ENCODE measurements at regions not wholly inside any gene's neighbourhood (a gene's known extent, or its start where the extent isn't known, plus 50 kb on each side); places are given as distances from the start of the nearest gene placed in this dataset.
"Not testable (repeated sequence)": the region's sequence is repeated elsewhere in the genome, so short reads cannot be mapped to it uniquely, and the experiment has no call there.

DNA sequence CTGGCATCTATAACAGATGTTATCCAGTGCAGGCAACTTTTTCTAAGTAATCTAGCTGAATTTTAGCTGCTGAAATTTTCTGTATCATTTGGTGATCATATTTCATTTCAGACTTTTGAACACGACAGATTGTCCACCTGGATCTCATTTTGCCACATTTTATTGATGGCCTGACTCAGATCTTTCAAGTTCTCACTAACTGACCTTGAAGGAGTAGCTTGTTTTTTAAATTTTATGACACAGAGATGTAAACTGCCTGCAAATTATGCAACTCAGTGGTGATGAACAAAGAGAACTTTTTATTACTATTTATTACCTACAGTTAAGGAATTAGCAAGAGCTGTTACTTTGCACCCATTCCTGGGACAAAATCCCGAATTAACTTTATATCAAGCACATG is 366.4 kb downstream of the PAX1 start:
- DNase-seq (ENCODE audit: low read depth) = no peak
- Histone ChIP-seq H3K4me3 (ENCODE audit: low read length) (no peak overlapping the region), H3K9me3 (ENCODE audit: control insufficient read depth, low read length) (no peaks in the 10 kb centered on the region), H3K4me1 (ENCODE audit: control insufficient read depth, insufficient read depth, low read length) (peaks cover 6% of the 10 kb centered on the region), H3K27me3 (replicated peaks; ENCODE audit: control insufficient read depth, insufficient read depth, low read length) (no peaks in the 10 kb centered on the region), H3K9ac (ENCODE audit: low read length) (no peak overlapping the region), H3K36me3 (ENCODE audit: control insufficient read depth, insufficient read depth, low read length, severe bottlenecking) (no peaks in the 10 kb centered on the region)

DNA sequence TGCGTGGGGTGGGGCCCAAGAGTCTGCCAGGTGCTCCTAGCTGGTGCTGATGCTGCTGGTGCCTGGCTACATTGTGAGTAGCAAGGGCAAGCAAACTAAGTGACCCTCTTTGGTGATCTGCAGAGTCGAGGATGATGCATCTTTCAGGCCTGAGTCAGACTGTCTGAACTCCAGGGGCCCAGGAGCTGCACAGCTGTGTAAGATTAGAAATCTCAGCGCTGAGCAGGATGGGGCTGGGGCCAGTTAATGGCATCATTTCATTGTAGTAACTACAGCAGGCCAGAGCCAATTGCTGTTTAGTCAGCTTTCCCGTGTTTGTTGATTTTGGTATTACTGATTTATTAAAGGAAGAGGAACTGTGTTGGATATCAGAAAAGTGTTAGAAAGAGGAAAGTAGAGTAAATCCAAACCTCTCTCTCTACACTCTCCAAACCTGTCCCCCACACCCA is 365.2 kb downstream of the PAX1 start:
- Histone ChIP-seq H3K36me3 (ENCODE audit: control insufficient read depth, insufficient read depth, low read length, severe bottlenecking) (no peaks in the 10 kb centered on the region), H3K4me3 (ENCODE audit: low read length) (no peak overlapping the region), H3K27me3 (replicated peaks; ENCODE audit: control insufficient read depth, insufficient read depth, low read length) (no peaks in the 10 kb centered on the region), H3K9ac (ENCODE audit: low read length) (no peak overlapping the region), H3K4me1 (ENCODE audit: control insufficient read depth, insufficient read depth, low read length) (peaks cover 6% of the 10 kb centered on the region), H3K9me3 (ENCODE audit: control insufficient read depth, low read length) (no peaks in the 10 kb centered on the region)
- no peak for DNase-seq (ENCODE audit: low read depth)

DNA sequence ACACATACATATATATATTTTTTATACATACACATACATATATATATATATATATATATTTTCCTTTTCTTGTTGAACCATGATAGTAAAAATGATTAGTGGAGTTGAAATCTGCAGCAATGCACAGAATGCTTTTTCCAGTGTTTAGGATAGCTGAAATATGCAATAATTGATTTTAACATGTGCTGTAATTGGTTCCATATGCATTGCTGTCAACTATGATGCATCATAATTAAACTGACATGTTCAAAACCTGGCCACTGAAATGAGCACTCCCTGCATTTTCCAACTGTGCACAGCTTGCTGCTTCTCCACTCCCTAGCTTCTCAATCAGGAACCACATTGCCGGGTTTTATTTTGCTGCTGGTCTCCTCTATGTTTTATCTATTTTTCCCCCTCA is 358.3 kb downstream of the PAX1 start:
- Histone ChIP-seq H3K36me3 (ENCODE audit: control insufficient read depth, insufficient read depth, low read length, severe bottlenecking) (no peaks in the 10 kb centered on the region), H3K4me1 (ENCODE audit: control insufficient read depth, insufficient read depth, low read length) (no peaks in the 10 kb centered on the region), H3K9me3 (ENCODE audit: control insufficient read depth, low read length) (no peaks in the 10 kb centered on the region), H3K4me3 (ENCODE audit: low read length) (no peak overlapping the region), H3K27me3 (replicated peaks; ENCODE audit: control insufficient read depth, insufficient read depth, low read length) (peaks cover 12% of the 10 kb centered on the region), H3K9ac (ENCODE audit: low read length) (no peak overlapping the region)
- no peak for DNase-seq (ENCODE audit: low read depth)

DNA sequence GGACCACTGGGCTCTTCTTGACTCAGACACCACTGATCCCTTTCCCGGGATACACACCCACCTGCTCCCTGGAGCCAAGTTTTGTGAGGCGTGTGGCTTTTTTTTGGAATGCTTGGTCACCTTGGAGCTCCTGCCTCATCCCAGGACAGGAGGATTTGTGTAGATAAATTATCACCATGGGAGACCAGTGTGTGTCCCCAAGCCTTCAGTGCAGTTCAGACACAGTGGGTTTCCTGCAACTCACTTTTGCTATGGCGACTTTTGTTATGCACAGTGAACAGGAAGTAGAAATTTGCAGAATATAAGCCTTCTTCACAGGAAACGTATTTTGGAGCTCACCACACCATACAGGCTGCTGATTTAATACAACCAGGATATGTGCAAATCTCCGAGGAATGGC is 357.4 kb downstream of the PAX1 start:
- no peaks in the 10 kb centered on the region for H3K9me3 ChIP-seq (ENCODE audit: control insufficient read depth, low read length)
- H3K4me1 ChIP-seq (ENCODE audit: control insufficient read depth, insufficient read depth, low read length) = no peaks in the 10 kb centered on the region
- DNase-seq (ENCODE audit: low read depth) = no peak
- no peak overlapping the region for H3K4me3 ChIP-seq (ENCODE audit: low read length)
- no peaks in the 10 kb centered on the region for H3K36me3 ChIP-seq (ENCODE audit: control insufficient read depth, insufficient read depth, low read length, severe bottlenecking)
- peaks cover 12% of the 10 kb centered on the region for H3K27me3 ChIP-seq (replicated peaks; ENCODE audit: control insufficient read depth, insufficient read depth, low read length)
- no peak overlapping the region for H3K9ac ChIP-seq (ENCODE audit: low read length)

DNA sequence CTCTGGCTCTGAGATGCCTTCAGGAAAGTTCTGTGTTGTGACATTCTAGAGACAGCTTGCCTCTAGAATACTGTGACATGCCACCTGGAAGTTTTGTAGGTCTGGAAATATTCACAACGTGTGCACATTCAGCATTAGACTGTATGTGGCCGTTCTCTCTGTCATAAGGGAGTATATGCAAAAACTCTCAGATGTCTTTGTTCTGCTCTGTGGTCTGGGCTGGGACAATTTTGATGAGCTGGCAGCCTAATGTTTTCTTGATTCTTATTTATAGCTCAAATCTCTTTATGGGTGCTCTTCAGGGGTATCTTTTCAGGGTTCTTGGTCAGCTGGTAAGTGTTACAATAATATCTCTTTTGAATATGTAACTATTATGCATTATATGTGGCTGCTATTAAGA is 355.1 kb downstream of the PAX1 start:
- DNase-seq (ENCODE audit: low read depth) = no peak
- Histone ChIP-seq H3K36me3 (ENCODE audit: control insufficient read depth, insufficient read depth, low read length, severe bottlenecking) (no peaks in the 10 kb centered on the region), H3K27me3 (replicated peaks; ENCODE audit: control insufficient read depth, insufficient read depth, low read length) (peaks cover 12% of the 10 kb centered on the region)

DNA sequence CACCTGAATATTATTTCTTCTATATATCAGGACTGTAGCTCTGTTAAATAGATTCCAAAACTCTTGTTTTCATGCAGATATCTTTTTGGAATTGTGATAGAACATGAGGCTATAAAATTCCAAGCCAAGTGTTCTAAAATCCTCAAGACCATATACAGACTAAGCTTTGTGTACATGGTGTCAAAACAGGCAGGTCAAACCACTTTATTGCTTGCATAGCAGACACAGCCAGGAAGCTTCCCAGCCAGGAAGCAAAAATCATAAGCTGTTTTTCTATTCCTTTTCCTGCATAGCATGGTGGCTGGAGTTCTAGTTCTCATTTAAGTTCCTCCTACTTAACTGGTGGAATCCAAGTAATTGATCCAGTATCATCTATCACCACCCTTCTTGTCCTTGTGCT is 353.3 kb downstream of the PAX1 start:
- no peak overlapping the region for H3K4me3 ChIP-seq (ENCODE audit: low read length)
- H3K9me3 ChIP-seq (ENCODE audit: control insufficient read depth, low read length) = no peaks in the 10 kb centered on the region
- no peaks in the 10 kb centered on the region for H3K36me3 ChIP-seq (ENCODE audit: control insufficient read depth, insufficient read depth, low read length, severe bottlenecking)
- H3K4me1 ChIP-seq (ENCODE audit: control insufficient read depth, insufficient read depth, low read length) = no peaks in the 10 kb centered on the region
- DNase-seq (ENCODE audit: low read depth) = no peak
- peaks cover 12% of the 10 kb centered on the region for H3K27me3 ChIP-seq (replicated peaks; ENCODE audit: control insufficient read depth, insufficient read depth, low read length)
- no peak overlapping the region for H3K9ac ChIP-seq (ENCODE audit: low read length)

More for the DNA sequence above, 355.1 kb downstream of the PAX1 start:
- no peaks in the 10 kb centered on the region for H3K9me3 ChIP-seq (ENCODE audit: control insufficient read depth, low read length)
- no peak overlapping the region for H3K9ac ChIP-seq (ENCODE audit: low read length)
- no peaks in the 10 kb centered on the region for H3K4me1 ChIP-seq (ENCODE audit: control insufficient read depth, insufficient read depth, low read length)
- no peak overlapping the region for H3K4me3 ChIP-seq (ENCODE audit: low read length)

DNA sequence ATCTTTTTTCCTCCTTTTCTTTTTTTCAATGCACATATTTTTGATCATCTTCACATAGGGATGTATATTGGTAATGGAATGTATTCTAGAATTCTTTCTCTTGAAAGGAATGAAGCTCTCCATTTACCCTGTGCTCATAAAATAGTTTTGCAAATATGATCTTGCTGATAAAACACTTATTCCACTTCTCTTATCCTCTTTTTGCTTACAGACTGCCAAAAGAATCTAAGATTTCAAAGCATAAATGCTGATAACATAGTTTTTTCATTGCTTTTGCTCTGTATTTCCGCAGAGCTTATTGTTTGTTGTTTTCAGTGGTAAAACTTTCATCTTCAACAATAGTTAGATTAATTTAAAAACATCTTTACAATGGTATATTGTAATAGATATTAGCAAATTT is 350.5 kb downstream of the PAX1 start:
- peaks cover 4% of the 10 kb centered on the region for H3K4me1 ChIP-seq (ENCODE audit: control insufficient read depth, insufficient read depth, low read length)
- H3K27me3 ChIP-seq (replicated peaks; ENCODE audit: control insufficient read depth, insufficient read depth, low read length) = peaks cover 10% of the 10 kb centered on the region
- DNase-seq (ENCODE audit: low read depth) = no peak
- H3K4me3 ChIP-seq (ENCODE audit: low read length) = no peak overlapping the region
- H3K36me3 ChIP-seq (ENCODE audit: control insufficient read depth, insufficient read depth, low read length, severe bottlenecking) = no peaks in the 10 kb centered on the region
- no peak overlapping the region for H3K9ac ChIP-seq (ENCODE audit: low read length)
- no peaks in the 10 kb centered on the region for H3K9me3 ChIP-seq (ENCODE audit: control insufficient read depth, low read length)

DNA sequence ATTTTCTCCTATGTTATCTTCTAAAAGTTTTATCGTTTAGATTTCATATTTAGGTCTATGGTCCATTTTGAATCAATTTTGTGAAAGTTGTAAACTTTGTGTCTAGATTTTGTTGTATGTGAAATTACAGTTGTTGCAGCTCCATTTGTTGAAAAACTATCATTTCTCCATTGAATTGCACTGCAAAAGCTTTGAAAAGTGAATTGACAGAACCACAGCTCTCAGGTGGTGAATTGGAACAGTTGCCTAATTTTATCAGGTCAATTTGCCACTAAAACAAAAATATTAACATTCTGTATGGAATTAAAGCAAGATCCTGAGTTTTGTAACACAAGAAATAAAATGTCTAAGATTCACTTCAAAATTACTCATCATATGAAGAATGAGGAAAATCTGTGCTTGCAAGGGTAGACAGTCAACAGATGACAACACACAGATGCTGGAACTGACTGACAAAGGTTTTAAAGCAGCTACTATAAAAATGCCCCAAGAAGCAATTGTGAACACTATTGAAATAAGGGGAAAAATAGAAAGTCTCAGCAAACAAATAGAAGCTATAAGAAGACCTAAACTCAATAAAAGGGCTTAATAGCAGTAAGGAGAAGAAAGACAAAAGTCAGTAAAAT is 346.7 kb downstream of the PAX1 start:
- Histone ChIP-seq H3K9ac (ENCODE audit: low read length) (no peak overlapping the region), H3K4me3 (ENCODE audit: low read length) (no peak overlapping the region), H3K36me3 (ENCODE audit: control insufficient read depth, insufficient read depth, low read length, severe bottlenecking) (no peaks in the 10 kb centered on the region), H3K27me3 (replicated peaks; ENCODE audit: control insufficient read depth, insufficient read depth, low read length) (no peaks in the 10 kb centered on the region), H3K9me3 (ENCODE audit: control insufficient read depth, low read length) (no peaks in the 10 kb centered on the region), H3K4me1 (ENCODE audit: control insufficient read depth, insufficient read depth, low read length) (peaks cover 4% of the 10 kb centered on the region)
- no peak for DNase-seq (ENCODE audit: low read depth)

DNA sequence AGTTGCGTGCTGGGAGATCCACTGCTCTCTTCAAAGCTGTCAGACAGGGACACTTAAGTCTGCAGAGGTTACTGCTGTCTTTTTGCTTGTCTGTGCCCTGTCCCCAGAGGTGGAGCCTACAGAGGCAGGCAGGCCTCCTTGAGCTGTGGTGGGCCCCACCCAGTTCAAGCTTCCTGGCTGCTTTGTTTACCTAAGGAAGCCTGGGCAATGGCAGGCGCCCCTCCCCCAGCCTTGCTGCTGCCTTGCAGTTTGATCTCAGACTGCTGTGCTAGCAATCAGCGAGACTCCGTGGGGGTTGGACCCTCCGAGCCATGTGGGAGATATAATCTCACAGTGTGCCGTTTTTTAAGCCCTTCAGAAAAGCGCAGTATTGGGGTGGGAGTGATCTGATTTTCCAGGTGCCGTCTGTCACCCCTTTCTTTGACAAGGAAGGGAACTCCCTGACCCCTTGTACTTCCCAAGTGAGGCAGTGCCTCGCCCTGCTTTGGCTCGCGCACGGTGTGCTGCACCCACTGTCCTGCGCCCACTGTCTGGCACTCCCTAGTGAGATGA is 340.6 kb downstream of the PAX1 start:
- H3K9me3 ChIP-seq (ENCODE audit: control insufficient read depth, low read length); H3K27me3 ChIP-seq (replicated peaks; ENCODE audit: control insufficient read depth, insufficient read depth, low read length); H3K36me3 ChIP-seq (ENCODE audit: control insufficient read depth, insufficient read depth, low read length, severe bottlenecking); DNase-seq (ENCODE audit: low read depth); H3K4me1 ChIP-seq (ENCODE audit: control insufficient read depth, insufficient read depth, low read length); H3K9ac ChIP-seq (ENCODE audit: low read length); H3K4me3 ChIP-seq (ENCODE audit: low read length): not testable (repeated sequence)

DNA sequence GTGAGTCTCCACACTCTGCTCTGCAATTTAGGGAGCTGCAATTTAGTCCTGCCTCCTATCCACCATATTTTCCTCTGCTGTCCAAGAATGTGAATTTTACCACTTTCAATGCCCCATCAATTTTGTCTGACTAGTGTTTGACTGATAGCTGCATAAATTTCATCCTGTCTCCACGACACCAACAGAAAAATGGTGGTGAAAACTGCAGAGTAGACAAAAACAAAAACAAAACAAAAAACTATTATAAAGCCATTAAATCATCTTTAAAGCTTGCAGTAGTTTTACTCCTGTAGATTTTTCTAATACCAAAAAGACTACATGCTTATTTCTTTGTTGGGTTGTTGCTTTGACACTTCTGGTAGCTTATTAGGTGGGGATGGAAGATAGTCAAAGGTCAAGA is 322.0 kb downstream of the PAX1 start:
- no peaks in the 10 kb centered on the region for H3K9me3 ChIP-seq (ENCODE audit: control insufficient read depth, low read length)
- H3K4me1 ChIP-seq (ENCODE audit: control insufficient read depth, insufficient read depth, low read length) = no peaks in the 10 kb centered on the region
- no peak overlapping the region for H3K4me3 ChIP-seq (ENCODE audit: low read length)
- H3K9ac ChIP-seq (ENCODE audit: low read length) = no peak overlapping the region
- H3K36me3 ChIP-seq (ENCODE audit: control insufficient read depth, insufficient read depth, low read length, severe bottlenecking) = no peaks in the 10 kb centered on the region
- no peak for DNase-seq (ENCODE audit: low read depth)
- no peaks in the 10 kb centered on the region for H3K27me3 ChIP-seq (replicated peaks; ENCODE audit: control insufficient read depth, insufficient read depth, low read length)

DNA sequence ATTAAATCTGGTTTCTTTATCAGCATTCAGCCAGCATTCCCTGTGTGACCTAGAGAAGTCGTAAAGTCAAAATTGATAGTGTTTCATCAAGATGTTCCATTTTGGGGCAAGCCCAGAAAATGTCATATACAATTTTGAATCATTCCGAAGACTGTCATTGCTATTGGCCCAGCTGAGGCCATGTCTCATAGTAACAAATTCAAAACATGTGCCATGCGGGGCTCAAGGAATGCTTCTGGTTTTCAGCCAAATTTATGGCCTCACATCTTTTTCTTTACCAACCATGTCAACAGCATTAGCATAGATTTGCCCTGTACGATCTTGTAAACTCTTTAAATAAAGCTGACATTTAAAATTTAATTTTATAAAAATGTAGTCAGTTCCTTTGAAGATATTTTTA is 314.7 kb downstream of the PAX1 start:
- no peak for DNase-seq (ENCODE audit: low read depth)
- H3K4me1 ChIP-seq (ENCODE audit: control insufficient read depth, insufficient read depth, low read length) = peaks cover 3% of the 10 kb centered on the region

DNA sequence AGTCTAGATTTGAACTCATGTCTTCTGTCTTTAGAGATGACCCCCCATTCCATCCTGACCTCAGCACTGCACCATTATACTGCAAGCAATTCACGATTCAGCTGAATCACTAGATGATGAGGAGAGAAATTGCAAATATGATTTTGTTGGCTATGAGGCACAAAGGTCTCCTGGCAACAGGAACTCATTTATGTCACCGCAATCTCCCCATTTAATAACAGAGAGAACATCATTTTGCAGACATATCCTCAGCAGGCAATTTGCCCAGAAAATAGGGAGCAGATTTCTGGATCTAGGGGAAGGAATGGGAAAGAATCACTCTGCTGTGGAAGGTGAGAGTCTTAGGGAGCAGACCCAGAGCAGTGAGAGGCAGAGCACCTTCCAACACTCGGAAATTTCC is 303.0 kb downstream of the PAX1 start:
- Histone ChIP-seq H3K9ac (ENCODE audit: low read length) (no peak overlapping the region), H3K4me3 (ENCODE audit: low read length) (no peak overlapping the region), H3K36me3 (ENCODE audit: control insufficient read depth, insufficient read depth, low read length, severe bottlenecking) (no peaks in the 10 kb centered on the region), H3K27me3 (replicated peaks; ENCODE audit: control insufficient read depth, insufficient read depth, low read length) (no peaks in the 10 kb centered on the region), H3K9me3 (ENCODE audit: control insufficient read depth, low read length) (no peaks in the 10 kb centered on the region), H3K4me1 (ENCODE audit: control insufficient read depth, insufficient read depth, low read length) (no peaks in the 10 kb centered on the region)
- DNase-seq (ENCODE audit: low read depth) = no peak

More for the DNA sequence above, 314.7 kb downstream of the PAX1 start:
- H3K27me3 ChIP-seq (replicated peaks; ENCODE audit: control insufficient read depth, insufficient read depth, low read length) = peaks cover 2% of the 10 kb centered on the region
- H3K9ac ChIP-seq (ENCODE audit: low read length) = no peak overlapping the region
- no peak overlapping the region for H3K4me3 ChIP-seq (ENCODE audit: low read length)
- no peaks in the 10 kb centered on the region for H3K9me3 ChIP-seq (ENCODE audit: control insufficient read depth, low read length)
- H3K36me3 ChIP-seq (ENCODE audit: control insufficient read depth, insufficient read depth, low read length, severe bottlenecking) = no peaks in the 10 kb centered on the region
